ENCODE measurements at regions not wholly inside any gene's neighbourhood (a gene's known extent, or its start where the extent isn't known, plus 50 kb on each side); places are given as distances from the start of the nearest gene placed in this dataset.
A peak's percentile ranks its signal among the peaks of the same experiment; 100 is the strongest.

- DNase-seq (ENCODE audit: low spot score) (no peak), ATAC-seq (no peak)
- Mint-ChIP-seq H3K27me3 (no peaks in the 10 kb centered on the region), H3K4me3 (no peak overlapping the region), H3K9me3 (no peaks in the 10 kb centered on the region), H3K36me3 (no peaks in the 10 kb centered on the region), H3K4me1 (ENCODE audit: low read depth in 2 of 2) (no peaks in the 10 kb centered on the region), H3K27ac (no peak overlapping the region)
Observed at GRCh38 chr4:38275331-38276100, 315.3 kb downstream of the PTTG2 start.

DNA sequence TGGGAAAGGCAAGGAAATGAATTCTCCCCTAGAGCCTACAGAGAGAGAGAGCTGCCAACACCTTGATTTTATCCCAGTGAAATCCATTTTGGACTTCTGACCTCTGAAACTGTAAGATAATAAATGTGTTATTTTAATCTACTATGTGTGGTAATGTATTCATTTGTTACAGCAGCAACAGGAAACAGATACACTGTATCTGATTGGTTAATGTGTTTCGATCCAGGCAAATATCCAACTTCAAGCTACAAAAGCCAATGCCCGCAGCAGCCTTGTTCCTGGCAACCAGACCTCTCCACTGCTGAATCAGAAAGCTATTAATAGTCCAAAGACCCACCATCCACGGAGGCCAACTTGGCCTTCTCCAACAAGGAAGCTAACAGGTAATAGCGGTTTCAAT lies 318.1 kb downstream of the PTTG2 start:
- no peaks in the 10 kb centered on the region for H3K4me1 Mint-ChIP-seq (ENCODE audit: low read depth in 2 of 2)
- no peaks in the 10 kb centered on the region for H3K9me3 Mint-ChIP-seq
- no peaks in the 10 kb centered on the region for H3K27me3 Mint-ChIP-seq
- ATAC-seq (no peak), DNase-seq (ENCODE audit: low spot score) (no peak)
- no peak overlapping the region for H3K27ac Mint-ChIP-seq
- H3K36me3 Mint-ChIP-seq, result no peaks in the 10 kb centered on the region
- no peak overlapping the region for H3K4me3 Mint-ChIP-seq

DNA sequence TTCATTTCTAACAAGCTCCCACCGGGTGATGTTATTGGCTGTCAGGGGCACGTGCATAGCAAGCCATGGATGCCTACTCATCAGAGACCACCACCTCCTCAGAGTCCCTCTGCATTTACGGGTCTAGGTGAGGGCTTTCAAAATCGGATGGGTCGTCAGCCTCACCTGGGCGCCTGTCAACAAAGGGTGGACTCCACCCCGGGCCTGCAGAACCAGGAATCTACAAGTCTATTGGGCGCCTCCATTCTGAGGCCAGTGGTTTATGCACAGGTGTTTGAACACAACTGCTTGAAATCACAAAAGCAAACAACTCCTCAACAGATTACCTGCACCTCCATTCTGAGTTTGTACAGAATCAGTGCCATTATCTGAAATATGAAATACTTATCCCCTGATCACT lies 318.9 kb downstream of the PTTG2 start:
- no peak overlapping the region for H3K27ac Mint-ChIP-seq
- ATAC-seq (no peak), DNase-seq (ENCODE audit: low spot score) (no peak)
- no peaks in the 10 kb centered on the region for H3K4me1 Mint-ChIP-seq (ENCODE audit: low read depth in 2 of 2)
- no peak overlapping the region for H3K4me3 Mint-ChIP-seq
- no peaks in the 10 kb centered on the region for H3K9me3 Mint-ChIP-seq
- no peaks in the 10 kb centered on the region for H3K27me3 Mint-ChIP-seq
- no peaks in the 10 kb centered on the region for H3K36me3 Mint-ChIP-seq

- Mint-ChIP-seq H3K27ac (no peak overlapping the region), H3K4me1 (ENCODE audit: low read depth in 2 of 2) (no peaks in the 10 kb centered on the region), H3K36me3 (no peaks in the 10 kb centered on the region), H3K27me3 (no peaks in the 10 kb centered on the region), H3K9me3 (no peaks in the 10 kb centered on the region), H3K4me3 (no peak overlapping the region)
- ATAC-seq (no peak), DNase-seq (ENCODE audit: low spot score) (no peak)
Observed at GRCh38 chr4:38279650-38280322, 319.6 kb downstream of the PTTG2 start.

DNA sequence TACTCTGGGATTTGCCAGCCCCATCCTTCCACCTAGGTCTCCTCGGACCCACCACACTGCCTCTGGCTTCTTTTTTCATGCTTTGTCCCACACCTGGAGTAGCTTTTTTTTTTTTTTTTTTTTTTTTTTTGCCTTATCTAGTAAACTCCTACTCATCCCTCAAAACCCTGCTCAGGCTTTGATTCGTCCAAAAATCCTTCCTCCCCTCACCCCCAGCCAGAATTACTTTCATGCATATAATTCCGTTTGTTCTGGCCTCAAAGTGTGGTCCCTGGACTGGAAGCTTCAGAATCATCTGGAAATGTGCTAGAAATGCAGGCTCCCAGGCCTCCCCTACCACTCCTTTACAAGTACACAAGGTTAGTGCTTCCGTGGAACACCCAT lies 320.1 kb downstream of the PTTG2 start:
- H3K27ac Mint-ChIP-seq, result no peak overlapping the region
- no peaks in the 10 kb centered on the region for H3K27me3 Mint-ChIP-seq
- H3K4me3 Mint-ChIP-seq, result no peak overlapping the region
- no peak for DNase-seq (ENCODE audit: low spot score)
- no peaks in the 10 kb centered on the region for H3K9me3 Mint-ChIP-seq
- H3K4me1 Mint-ChIP-seq (ENCODE audit: low read depth in 2 of 2), result no peaks in the 10 kb centered on the region
- H3K36me3 Mint-ChIP-seq, result no peaks in the 10 kb centered on the region
- ATAC-seq, result no peak

- H3K27me3 Mint-ChIP-seq, result no peaks in the 10 kb centered on the region
- no peaks in the 10 kb centered on the region for H3K9me3 Mint-ChIP-seq
Observed at GRCh38 chr4:38281371-38282071, 321.3 kb downstream of the PTTG2 start.

DNA sequence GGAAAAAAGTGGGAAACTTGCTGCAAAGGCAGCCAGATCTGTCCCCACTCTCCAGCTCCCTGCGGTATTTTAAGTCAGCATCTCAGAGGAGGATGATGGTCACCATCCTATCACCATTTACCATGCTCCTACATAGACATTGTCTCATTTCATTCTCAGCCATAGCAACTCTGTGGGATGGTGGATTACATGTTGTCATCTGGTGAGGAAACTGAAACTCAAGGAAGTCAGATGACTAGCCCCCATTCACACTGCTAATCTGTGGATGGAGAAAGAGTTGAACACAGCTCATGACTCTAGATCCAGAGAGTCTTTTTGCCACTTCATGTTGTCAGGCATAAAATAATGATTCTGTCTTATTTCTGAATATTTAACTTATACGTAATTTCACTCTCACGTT lies 323.5 kb downstream of the PTTG2 start:
- DNase-seq (ENCODE audit: low spot score), result no peak
- Mint-ChIP-seq H3K4me3 (no peak overlapping the region), H3K27ac (no peak overlapping the region), H3K4me1 (ENCODE audit: low read depth in 2 of 2) (no peaks in the 10 kb centered on the region), H3K9me3 (no peaks in the 10 kb centered on the region), H3K27me3 (no peaks in the 10 kb centered on the region), H3K36me3 (no peaks in the 10 kb centered on the region)
- peak; percentile 51 to 52 for ATAC-seq

More at GRCh38 chr4:38281371-38282071, 321.3 kb downstream of the PTTG2 start:
- DNase-seq (ENCODE audit: low spot score) (no peak), ATAC-seq (no peak)
- H3K4me3 Mint-ChIP-seq, result no peak overlapping the region
- H3K27ac Mint-ChIP-seq, result no peak overlapping the region
- no peaks in the 10 kb centered on the region for H3K36me3 Mint-ChIP-seq
- H3K4me1 Mint-ChIP-seq (ENCODE audit: low read depth in 2 of 2), result no peaks in the 10 kb centered on the region

DNA sequence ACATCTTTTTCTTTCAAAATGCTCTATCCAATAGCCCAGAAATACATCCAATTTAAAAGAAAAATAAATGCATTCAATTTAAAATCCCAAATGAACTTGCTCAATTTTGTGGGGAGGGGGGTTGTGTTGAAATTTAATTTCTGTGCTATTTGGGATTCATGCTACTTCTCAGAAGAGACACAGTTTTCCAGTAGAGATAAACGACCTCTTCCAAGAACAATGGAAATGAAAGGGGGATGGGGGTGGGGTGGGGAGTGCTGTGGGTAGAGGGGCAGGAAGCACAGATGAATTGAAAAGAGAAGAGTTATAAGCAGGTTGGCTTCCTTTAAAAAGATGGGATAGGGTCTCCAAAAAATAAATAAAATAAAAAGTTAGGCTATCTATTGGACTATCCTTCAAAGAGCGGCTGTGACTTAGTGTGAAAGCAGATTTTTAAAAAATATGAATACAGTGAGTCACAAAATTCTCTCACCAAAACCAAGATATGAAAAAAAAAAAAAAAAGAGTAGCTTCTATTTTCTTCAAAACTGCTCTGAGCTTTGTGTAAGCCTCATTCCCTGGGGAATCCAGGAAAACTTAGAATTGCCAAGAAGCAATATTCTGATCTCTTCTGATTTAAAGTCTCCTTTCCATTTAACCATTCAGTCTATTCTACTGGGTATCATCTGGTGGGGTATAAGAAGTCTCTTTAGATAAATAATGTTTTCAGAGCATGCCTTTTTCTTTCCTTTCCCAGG lies 324.3 kb downstream of the PTTG2 start:
- H3K4me1 Mint-ChIP-seq (ENCODE audit: low read depth in 2 of 2), result no peaks in the 10 kb centered on the region
- no peaks in the 10 kb centered on the region for H3K27me3 Mint-ChIP-seq
- no peaks in the 10 kb centered on the region for H3K36me3 Mint-ChIP-seq
- no peak overlapping the region for H3K27ac Mint-ChIP-seq
- no peak overlapping the region for H3K4me3 Mint-ChIP-seq
- no peaks in the 10 kb centered on the region for H3K9me3 Mint-ChIP-seq
- DNase-seq (ENCODE audit: low spot score) (no peak), ATAC-seq (no peak)

DNA sequence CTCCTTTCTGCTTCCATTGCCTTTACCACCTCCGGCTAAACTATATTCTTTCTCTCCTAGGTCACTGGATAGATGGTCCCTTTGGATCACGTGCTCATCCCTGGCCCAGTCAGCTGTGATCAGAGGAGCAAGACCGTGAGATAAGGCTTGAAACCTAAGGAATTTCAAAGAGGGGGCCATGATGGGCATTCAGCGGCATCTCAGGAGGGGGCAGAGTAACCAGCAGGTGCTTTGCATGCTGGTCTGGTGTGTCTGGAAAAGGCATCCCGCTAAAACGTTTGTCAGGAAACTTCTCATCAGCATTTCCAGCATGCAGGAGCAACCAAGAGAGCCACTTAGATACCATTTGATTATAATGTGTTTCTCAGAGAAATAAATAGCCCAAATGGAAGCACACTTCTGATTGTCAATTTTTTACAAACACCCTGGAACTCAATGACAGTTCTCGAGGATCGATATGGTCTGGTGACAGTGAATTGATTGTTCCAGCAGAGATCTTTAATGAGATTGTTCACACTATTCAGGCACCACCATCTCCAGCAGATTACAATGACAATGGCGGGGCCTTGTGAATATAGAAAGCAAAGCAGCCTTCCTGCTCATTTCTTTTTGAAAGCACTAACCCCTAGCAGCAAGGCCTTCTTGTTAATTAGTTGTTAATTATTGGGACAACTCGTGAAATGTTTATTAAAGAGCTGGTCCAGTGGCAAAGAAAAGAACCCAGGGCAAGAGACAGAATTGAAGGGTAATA lies 327.1 kb downstream of the PTTG2 start:
- no peak overlapping the region for H3K4me3 Mint-ChIP-seq
- ATAC-seq, result no peak
- no peak overlapping the region for H3K27ac Mint-ChIP-seq
- no peaks in the 10 kb centered on the region for H3K4me1 Mint-ChIP-seq (ENCODE audit: low read depth in 2 of 2)
- H3K9me3 Mint-ChIP-seq, result no peaks in the 10 kb centered on the region
- no peak for DNase-seq (ENCODE audit: low spot score)
- H3K27me3 Mint-ChIP-seq, result peaks cover 0 to 7% of the 10 kb centered on the region in 2 donors
- no peaks in the 10 kb centered on the region for H3K36me3 Mint-ChIP-seq

GRCh38 chr4:38289553-38289952 lies 329.4 kb downstream of the PTTG2 start:
- DNase-seq (ENCODE audit: low spot score) (no peak), ATAC-seq (no peak)
- Mint-ChIP-seq H3K27ac (no peak overlapping the region), H3K9me3 (peaks cover 6% of the 10 kb centered on the region), H3K27me3 (peaks cover 0 to 7% of the 10 kb centered on the region in 2 donors), H3K4me1 (ENCODE audit: low read depth in 2 of 2) (no peaks in the 10 kb centered on the region), H3K36me3 (peaks cover 13% of the 10 kb centered on the region), H3K4me3 (no peak overlapping the region)

DNA sequence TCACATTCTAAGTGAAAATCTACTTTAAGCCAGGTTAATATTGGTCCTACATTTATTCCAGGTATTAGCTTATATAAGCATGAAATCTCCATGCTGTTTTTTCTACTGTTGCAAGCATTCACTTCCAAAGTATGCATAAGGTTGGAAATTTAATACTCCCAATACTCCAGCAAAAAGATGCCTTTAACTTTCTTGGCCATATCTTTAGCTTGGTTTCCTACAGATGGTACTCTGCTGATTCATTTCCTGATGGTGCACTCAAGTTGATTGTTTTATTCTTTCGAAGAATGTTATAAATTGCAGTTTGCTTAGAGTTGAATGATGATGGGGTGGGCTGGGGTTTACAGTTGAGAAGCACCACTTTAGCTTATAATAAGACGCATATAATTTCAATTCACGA lies 330.2 kb downstream of the PTTG2 start:
- peaks cover 0 to 7% of the 10 kb centered on the region in 2 donors for H3K27me3 Mint-ChIP-seq
- H3K36me3 Mint-ChIP-seq, result peaks cover 17% of the 10 kb centered on the region
- DNase-seq (ENCODE audit: low spot score) (no peak), ATAC-seq (no peak)
- no peak overlapping the region for H3K27ac Mint-ChIP-seq
- peaks cover 7% of the 10 kb centered on the region for H3K9me3 Mint-ChIP-seq
- no peaks in the 10 kb centered on the region for H3K4me1 Mint-ChIP-seq (ENCODE audit: low read depth in 2 of 2)
- H3K4me3 Mint-ChIP-seq, result no peak overlapping the region

GRCh38 chr4:38290914-38291313 lies 330.7 kb downstream of the PTTG2 start:
- peaks cover 17% of the 10 kb centered on the region for H3K36me3 Mint-ChIP-seq
- no peak for DNase-seq (ENCODE audit: low spot score)
- no peak for ATAC-seq
- H3K27me3 Mint-ChIP-seq, result peaks cover 0 to 7% of the 10 kb centered on the region in 2 donors
- H3K4me1 Mint-ChIP-seq (ENCODE audit: low read depth in 2 of 2), result no peaks in the 10 kb centered on the region
- peaks cover 7% of the 10 kb centered on the region for H3K9me3 Mint-ChIP-seq
- H3K4me3 Mint-ChIP-seq, result no peak overlapping the region
- H3K27ac Mint-ChIP-seq, result no peak overlapping the region

DNA sequence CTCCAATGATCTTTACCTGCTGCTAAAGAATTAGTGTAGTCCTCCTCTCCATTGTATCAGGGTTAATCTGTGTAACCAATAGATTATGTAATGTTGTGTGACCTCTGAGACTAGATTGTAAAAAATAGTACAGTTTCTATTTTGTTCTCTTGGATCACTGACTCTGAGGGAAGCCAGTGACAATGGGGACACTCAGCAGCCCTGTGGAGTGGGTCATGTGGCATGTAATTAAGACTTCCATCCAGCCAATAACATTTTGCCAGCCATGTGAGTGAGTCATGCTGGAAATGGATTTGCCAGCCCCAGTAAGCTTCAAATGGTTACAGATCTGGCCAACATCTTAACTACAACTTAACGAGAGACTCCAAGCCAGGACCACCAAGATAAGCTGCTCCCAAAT lies 332.3 kb downstream of the PTTG2 start:
- Mint-ChIP-seq H3K4me3 (no peak overlapping the region), H3K27ac (no peak overlapping the region), H3K4me1 (ENCODE audit: low read depth in 2 of 2) (no peaks in the 10 kb centered on the region), H3K27me3 (peaks cover 0 to 9% of the 10 kb centered on the region in 2 donors), H3K36me3 (peaks cover 22% of the 10 kb centered on the region), H3K9me3 (peaks cover 9% of the 10 kb centered on the region)
- no peak for ATAC-seq
- no peak for DNase-seq (ENCODE audit: low spot score)
